SK-N-SH treated with all-trans-retinoic acid at 6 μM for 48 hours (cell line): ENCODE measurements at regions not wholly inside any gene's neighbourhood (a gene's known extent, or its start where the extent isn't known, plus 50 kb on each side); places are given as distances from the start of the nearest gene placed in this dataset.

Experiments
- ATAC-seq: fragments of 200-7000 bp; cut with Tn5 transposase; 3 replicates; pipeline ENCODE4 v1.9.1; 2020; ENCODE audit warnings: mild to moderate bottlenecking, moderate library complexity
- ARNTL ChIP-seq: fragments of 450-650 bp; formaldehyde crosslinking; IDR thresholded peaks from 2 replicates; pipeline ENCODE4 v1.5.0; 2020; ENCODE audit warnings: low read depth, mild to moderate bottlenecking, moderate library complexity, borderline replicate concordance
- BACH2 ChIP-seq: fragments of 250-450 bp; sonication (Bioruptor Pico); IDR thresholded peaks from 2 replicates; pipeline ENCODE4 v1.9.0; 2021; ENCODE audit warnings: mild to moderate bottlenecking, borderline replicate concordance
- CREB5 ChIP-seq: fragments of 250-450 bp; sonication (Bioruptor Pico); IDR thresholded peaks from 2 replicates; pipeline ENCODE4 v1.5.1; 2020; ENCODE audit warnings: low read depth, mild to moderate bottlenecking, moderate library complexity
- CSDC2 ChIP-seq: fragments of 250-450 bp; sonication (Bioruptor Pico); IDR thresholded peaks from 2 replicates; pipeline ENCODE4 v1.5.0; 2020; ENCODE audit warnings: mild to moderate bottlenecking, moderate library complexity
- CSRNP3 ChIP-seq: fragments of 250-450 bp; sonication (Bioruptor Pico); IDR thresholded peaks from 2 replicates; pipeline ENCODE4 v1.5.1; 2021; ENCODE audit warnings: mild to moderate bottlenecking, moderate library complexity
- ESRRG ChIP-seq: fragments of 250-450 bp; sonication (Bioruptor Pico); IDR thresholded peaks from 2 replicates; pipeline ENCODE4 v1.6.1; 2021; ENCODE audit warnings: mild to moderate bottlenecking
- ISL1 ChIP-seq: fragments of 250-450 bp; sonication (Bioruptor Pico); IDR thresholded peaks from 2 replicates; pipeline ENCODE4 v2.1.2; 2022; ENCODE audit warnings: mild to moderate bottlenecking, moderate library complexity
- OSR1 ChIP-seq: fragments of 250-450 bp; sonication (Bioruptor Pico); IDR thresholded peaks from 2 replicates; pipeline ENCODE4 v1.8.0; 2022; ENCODE audit warnings: moderate library complexity, mild to moderate bottlenecking, inconsistent platforms
- PATZ1 ChIP-seq: fragments of 250-450 bp; sonication (Bioruptor Pico); IDR thresholded peaks from 2 replicates; pipeline ENCODE4 v1.8.0; 2020; ENCODE audit warnings: mild to moderate bottlenecking, moderate library complexity, borderline replicate concordance
- POU6F1 ChIP-seq: fragments of 250-450 bp; sonication (Bioruptor Pico); IDR thresholded peaks from 2 replicates; pipeline ENCODE4 v1.8.0; 2021; ENCODE audit warnings: low read depth, mild to moderate bottlenecking, moderate library complexity, borderline replicate concordance
- PPARA ChIP-seq: fragments of 250-450 bp; sonication (Bioruptor Pico); IDR thresholded peaks from 2 replicates; pipeline ENCODE4 v1.5.0; 2020; ENCODE audit warnings: mild to moderate bottlenecking, borderline replicate concordance
- RARB ChIP-seq: fragments of 250-450 bp; sonication (Bioruptor Pico); IDR thresholded peaks from 2 replicates; pipeline ENCODE4 v1.8.0; 2021; ENCODE audit warnings: mild to moderate bottlenecking, moderate library complexity
- TCF4 ChIP-seq: fragments of 250-450 bp; sonication (Bioruptor Pico); IDR thresholded peaks from 2 replicates; pipeline ENCODE4 v1.8.0; 2021; ENCODE audit warnings: mild to moderate bottlenecking, moderate library complexity, borderline replicate concordance
- TOX ChIP-seq: fragments of 250-450 bp; sonication (Bioruptor Pico); IDR thresholded peaks from 2 replicates; pipeline ENCODE4 v1.8.0; 2021; ENCODE audit warnings: mild to moderate bottlenecking, moderate library complexity, borderline replicate concordance
- TSHZ2 ChIP-seq: fragments of 250-450 bp; sonication (Bioruptor Pico); IDR thresholded peaks from 2 replicates; pipeline ENCODE4 v1.5.0; 2020; ENCODE audit warnings: mild to moderate bottlenecking, moderate library complexity
- ZC3H10 ChIP-seq: fragments of 250-450 bp; sonication (Bioruptor Pico); IDR thresholded peaks from 2 replicates; pipeline ENCODE4 v1.5.1; 2021; ENCODE audit warnings: mild to moderate bottlenecking, moderate library complexity
- ZFP3 ChIP-seq: fragments of 250-450 bp; sonication (Bioruptor Pico); IDR thresholded peaks from 2 replicates; pipeline ENCODE4 v1.5.0; 2020; ENCODE audit warnings: mild to moderate bottlenecking, moderate library complexity
- ZFP30 ChIP-seq: fragments of 450-650 bp; formaldehyde crosslinking; IDR thresholded peaks from 2 replicates; pipeline ENCODE4 v1.5.0; 2022; ENCODE audit warnings: mild to moderate bottlenecking, moderate library complexity
- ZNF565 ChIP-seq: fragments of 450-650 bp; formaldehyde crosslinking; conservative IDR thresholded peaks from 2 replicates; pipeline ENCODE4 v1.5.0; 2020; ENCODE audit warnings: low read depth, mild to moderate bottlenecking, moderate library complexity
- ZNF70 ChIP-seq: fragments of 450-650 bp; formaldehyde crosslinking; IDR thresholded peaks from 2 replicates; pipeline ENCODE4 v1.5.0; 2020; ENCODE audit warnings: mild to moderate bottlenecking, moderate library complexity
- ZNF8 ChIP-seq: fragments of 450-650 bp; formaldehyde crosslinking; IDR thresholded peaks from 2 replicates; pipeline ENCODE4 v1.5.0; 2020; ENCODE audit warnings: mild to moderate bottlenecking, moderate library complexity

- TF ChIP-seq CREB5 (no peak), ZFP3 (CRISPR knock-in tag) (no peak), ESRRG (CRISPR knock-in tag) (no peak), ZFP30 (no peak), PATZ1 (no peak), ZNF70 (no peak), CSDC2 (no peak), BACH2 (CRISPR knock-in tag) (no peak), ZNF565 (CRISPR knock-in tag) (no peak), ZNF8 (CRISPR knock-in tag) (no peak), PPARA (CRISPR knock-in tag) (no peak), CSRNP3 (CRISPR knock-in tag) (no peak), RARB (CRISPR knock-in tag) (no peak), TOX (CRISPR knock-in tag) (no peak), OSR1 (CRISPR knock-in tag) (no peak), ARNTL (CRISPR knock-in tag) (no peak), ZC3H10 (CRISPR knock-in tag) (no peak), TSHZ2 (CRISPR knock-in tag) (no peak), ISL1 (CRISPR knock-in tag) (no peak)
- ATAC-seq: no peak
Measured at GRCh38 chr6:104558746-104559145, 301.0 kb downstream of the HACE1 start.

- no peak for ATAC-seq
- TF ChIP-seq POU6F1 (no peak), RARB (CRISPR knock-in tag) (no peak), BACH2 (CRISPR knock-in tag) (no peak), CSDC2 (no peak), TSHZ2 (CRISPR knock-in tag) (no peak), ISL1 (CRISPR knock-in tag) (no peak), TCF4 (no peak), PATZ1 (no peak), ZFP30 (no peak), ZFP3 (CRISPR knock-in tag) (no peak)
Measured at GRCh38 chr6:104548297-104548696, 311.4 kb downstream of the HACE1 start.
